HEK293 (cell line): ENCODE measurements at regions not wholly inside any gene's neighbourhood (a gene's known extent, or its start where the extent isn't known, plus 50 kb on each side); places are given as distances from the start of the nearest gene placed in this dataset.

Experiments
- CTCF ChIP-seq: fragments of 450-650 bp; formaldehyde crosslinking; IDR thresholded peaks from 2 replicates; pipeline ENCODE4 v1.5.1; 2016; ENCODE audit warnings: missing biosample characterization, missing genetic modification characterization
- REST ChIP-seq: fragments of 450-650 bp; formaldehyde crosslinking; IDR thresholded peaks from 2 replicates; pipeline ENCODE4 v1.5.1; 2016; ENCODE audit warnings: missing biosample characterization, missing genetic modification characterization
- ZBTB1 ChIP-seq: fragments of 450-650 bp; formaldehyde crosslinking; IDR thresholded peaks from 2 replicates; pipeline ENCODE4 v1.5.1; 2016; ENCODE audit warnings: missing biosample characterization, missing genetic modification characterization
- ZNF121 ChIP-seq: fragments of 450-650 bp; formaldehyde crosslinking; IDR thresholded peaks from 2 replicates; pipeline ENCODE4 v1.5.1; 2016; ENCODE audit warnings: missing biosample characterization, missing genetic modification characterization
- ZNF140 ChIP-seq: fragments of 450-650 bp; formaldehyde crosslinking; IDR thresholded peaks from 2 replicates; pipeline ENCODE4 v1.5.1; 2016; ENCODE audit warnings: missing biosample characterization, missing genetic modification characterization
- ZNF404 ChIP-seq: fragments of 450-650 bp; formaldehyde crosslinking; IDR thresholded peaks from 2 replicates; pipeline ENCODE4 v1.5.1; 2017; ENCODE audit warnings: missing biosample characterization, missing genetic modification characterization
- ZNF639 ChIP-seq: fragments of 450-650 bp; formaldehyde crosslinking; IDR thresholded peaks from 2 replicates; pipeline ENCODE4 v1.5.1; 2016; ENCODE audit warnings: missing biosample characterization, missing genetic modification characterization
- ZNF830 ChIP-seq: fragments of 450-650 bp; IDR thresholded peaks from 2 replicates; pipeline ENCODE4 v1.5.0; 2018; ENCODE audit warnings: missing biosample characterization, missing genetic modification characterization, low read depth, mild to moderate bottlenecking, moderate library complexity
- TF ChIP-seq, protein P1 (sequence below): fragments of 450-650 bp; formaldehyde crosslinking; optimal IDR thresholded peaks from 2 replicates; pipeline ENCODE3; 2016; ENCODE audit warnings: missing biosample characterization, mild to moderate bottlenecking, missing genetic modification characterization

- TF ChIP-seq CTCF (tag by site-specific recombination) (no peak), ZNF140 (no peak), ZNF639 (tag by site-specific recombination) (no peak), ZNF830 (no peak), ZBTB1 (no peak), REST (tag by site-specific recombination) (no peak), ZNF404 (no peak), ZNF121 (tag by site-specific recombination) (no peak)
- TF ChIP-seq, protein P1, sequence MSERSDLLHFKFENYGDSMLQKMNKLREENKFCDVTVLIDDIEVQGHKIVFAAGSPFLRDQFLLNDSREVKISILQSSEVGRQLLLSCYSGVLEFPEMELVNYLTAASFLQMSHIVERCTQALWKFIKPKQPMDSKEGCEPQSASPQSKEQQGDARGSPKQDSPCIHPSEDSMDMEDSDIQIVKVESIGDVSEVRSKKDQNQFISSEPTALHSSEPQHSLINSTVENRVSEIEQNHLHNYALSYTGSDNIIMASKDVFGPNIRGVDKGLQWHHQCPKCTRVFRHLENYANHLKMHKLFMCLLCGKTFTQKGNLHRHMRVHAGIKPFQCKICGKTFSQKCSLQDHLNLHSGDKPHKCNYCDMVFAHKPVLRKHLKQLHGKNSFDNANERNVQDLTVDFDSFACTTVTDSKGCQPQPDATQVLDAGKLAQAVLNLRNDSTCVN (tag by site-specific recombination): no peak
Observed at GRCh38 chr1:77631751-77632150, 50.7 kb downstream of the ZZZ3 start.
